ENCODE measurements at regions not wholly inside any gene's neighbourhood (a gene's known extent, or its start where the extent isn't known, plus 50 kb on each side); places are given as distances from the start of the nearest gene placed in this dataset.

DNA sequence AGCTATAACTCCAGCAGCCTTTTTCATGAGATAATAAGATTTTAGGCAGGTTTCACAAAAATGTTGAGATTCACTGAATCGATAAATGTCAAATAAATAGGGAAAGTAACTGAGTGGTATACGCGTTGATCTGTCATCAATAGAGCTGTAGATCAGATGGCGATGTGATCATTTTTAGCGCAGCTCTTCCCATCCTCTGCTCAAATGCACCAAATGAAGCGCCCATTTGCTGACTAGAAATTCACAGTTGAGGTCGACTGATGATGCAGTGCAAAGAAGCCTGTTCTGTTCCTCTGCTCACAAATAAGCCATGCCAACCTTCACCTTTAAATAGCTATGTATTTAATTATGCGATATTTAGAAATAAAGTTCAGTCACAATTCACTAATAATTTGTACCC is 693.5 kb downstream of the ARHGAP15 start:
- no peak for TF ChIP-seq EZH2 (IDR thresholded peaks at IDR 0.05; ENCODE audit: low read length, unreplicated experiment)
- TF ChIP-seq, protein P1, sequence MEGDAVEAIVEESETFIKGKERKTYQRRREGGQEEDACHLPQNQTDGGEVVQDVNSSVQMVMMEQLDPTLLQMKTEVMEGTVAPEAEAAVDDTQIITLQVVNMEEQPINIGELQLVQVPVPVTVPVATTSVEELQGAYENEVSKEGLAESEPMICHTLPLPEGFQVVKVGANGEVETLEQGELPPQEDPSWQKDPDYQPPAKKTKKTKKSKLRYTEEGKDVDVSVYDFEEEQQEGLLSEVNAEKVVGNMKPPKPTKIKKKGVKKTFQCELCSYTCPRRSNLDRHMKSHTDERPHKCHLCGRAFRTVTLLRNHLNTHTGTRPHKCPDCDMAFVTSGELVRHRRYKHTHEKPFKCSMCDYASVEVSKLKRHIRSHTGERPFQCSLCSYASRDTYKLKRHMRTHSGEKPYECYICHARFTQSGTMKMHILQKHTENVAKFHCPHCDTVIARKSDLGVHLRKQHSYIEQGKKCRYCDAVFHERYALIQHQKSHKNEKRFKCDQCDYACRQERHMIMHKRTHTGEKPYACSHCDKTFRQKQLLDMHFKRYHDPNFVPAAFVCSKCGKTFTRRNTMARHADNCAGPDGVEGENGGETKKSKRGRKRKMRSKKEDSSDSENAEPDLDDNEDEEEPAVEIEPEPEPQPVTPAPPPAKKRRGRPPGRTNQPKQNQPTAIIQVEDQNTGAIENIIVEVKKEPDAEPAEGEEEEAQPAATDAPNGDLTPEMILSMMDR (conservative IDR thresholded peaks at IDR 0.05; ENCODE audit: low read depth, low read length) = no peak
- no peak for TF ChIP-seq EZH2phosphoT487 (IDR thresholded peaks at IDR 0.05; ENCODE audit: borderline replicate concordance, low read length)

Measured in PC-3 (cell line).